ENCODE measurements at regions not wholly inside any gene's neighbourhood (a gene's known extent, or its start where the extent isn't known, plus 50 kb on each side); places are given as distances from the start of the nearest gene placed in this dataset.

DNA sequence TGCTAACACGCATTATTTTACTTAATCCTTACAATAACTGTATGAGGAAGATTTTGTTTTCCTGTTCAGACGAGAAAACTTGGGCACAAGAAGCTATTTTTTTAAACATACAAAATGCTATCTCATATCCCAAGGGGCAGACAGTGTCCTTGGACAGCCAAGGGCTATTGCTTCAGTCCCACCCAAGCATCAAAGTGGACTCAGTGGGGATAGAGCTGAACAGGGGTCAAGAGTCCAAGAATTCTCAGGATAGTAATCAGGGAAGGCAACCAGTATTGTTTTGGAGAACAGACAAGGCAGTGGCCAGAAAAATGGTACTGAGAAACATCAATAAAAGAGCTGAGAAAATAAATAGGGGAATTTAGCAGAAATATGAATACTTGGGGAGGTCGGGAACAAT is 465.7 kb downstream of the PLPP3 start:
- 71 to 88% (median 81%) methylated on average over 3 of the region's 3 CpGs for WGBS, 5 donors
- TF ChIP-seq POLR2AphosphoS5 (IDR thresholded peaks at IDR 0.05) (no peak), CTCF (IDR thresholded peaks at IDR 0.05 in 8 of 11, conservative IDR thresholded peaks at IDR 0.05 in 3 of 11) (no peak), POLR2A (IDR thresholded peaks at IDR 0.05) (no peak)
- Histone ChIP-seq H3K36me3 (no peaks in the 10 kb centered on the region), H3K27ac (no peak overlapping the region), H3K9me3 (peaks cover 0 to 14% (median 7%) of the 10 kb centered on the region in 8 donors), H3K4me3 (no peak overlapping the region), H3K27me3 (replicated peaks in 1 of 7) (no peaks in the 10 kb centered on the region), H3K4me1 (no peaks in the 10 kb centered on the region)
- intact Hi-C loops (cut with DNase I; ENCODE audit: low total_unique reads): no loop called here
- DNase-seq: no peak

DNA sequence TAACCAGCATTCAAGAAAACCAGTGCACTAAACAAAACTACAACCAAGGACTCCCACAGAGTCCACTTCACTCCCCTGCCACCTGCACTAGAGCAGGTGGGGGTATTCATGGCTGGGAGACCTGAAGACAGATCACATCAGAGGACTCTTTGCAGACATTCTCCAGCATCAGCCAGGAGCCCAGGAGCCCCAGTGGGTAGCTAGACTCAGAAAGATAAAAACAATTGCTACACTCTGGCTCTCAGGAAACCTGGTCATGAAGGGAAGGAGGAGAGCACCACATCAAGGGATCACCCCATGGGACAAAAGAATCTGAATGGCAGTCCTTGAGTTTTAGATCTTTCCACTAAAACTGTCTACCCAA is 472.1 kb downstream of the PLPP3 start:
- TF ChIP-seq POLR2AphosphoS5 (IDR thresholded peaks at IDR 0.05) (no peak), POLR2A (IDR thresholded peaks at IDR 0.05) (no peak), CTCF (IDR thresholded peaks at IDR 0.05 in 8 of 11, conservative IDR thresholded peaks at IDR 0.05 in 3 of 11) (no peak)
- Histone ChIP-seq H3K4me3 (no peak overlapping the region), H3K4me1 (no peaks in the 10 kb centered on the region), H3K9me3 (peaks cover 0 to 39% (median 17%) of the 10 kb centered on the region in 8 donors), H3K27me3 (replicated peaks in 1 of 7) (no peaks in the 10 kb centered on the region), H3K36me3 (no peaks in the 10 kb centered on the region), H3K27ac (no peak overlapping the region)
- DNase-seq: no peak
- intact Hi-C loops (cut with DNase I; ENCODE audit: low total_unique reads): no loop called here

DNA sequence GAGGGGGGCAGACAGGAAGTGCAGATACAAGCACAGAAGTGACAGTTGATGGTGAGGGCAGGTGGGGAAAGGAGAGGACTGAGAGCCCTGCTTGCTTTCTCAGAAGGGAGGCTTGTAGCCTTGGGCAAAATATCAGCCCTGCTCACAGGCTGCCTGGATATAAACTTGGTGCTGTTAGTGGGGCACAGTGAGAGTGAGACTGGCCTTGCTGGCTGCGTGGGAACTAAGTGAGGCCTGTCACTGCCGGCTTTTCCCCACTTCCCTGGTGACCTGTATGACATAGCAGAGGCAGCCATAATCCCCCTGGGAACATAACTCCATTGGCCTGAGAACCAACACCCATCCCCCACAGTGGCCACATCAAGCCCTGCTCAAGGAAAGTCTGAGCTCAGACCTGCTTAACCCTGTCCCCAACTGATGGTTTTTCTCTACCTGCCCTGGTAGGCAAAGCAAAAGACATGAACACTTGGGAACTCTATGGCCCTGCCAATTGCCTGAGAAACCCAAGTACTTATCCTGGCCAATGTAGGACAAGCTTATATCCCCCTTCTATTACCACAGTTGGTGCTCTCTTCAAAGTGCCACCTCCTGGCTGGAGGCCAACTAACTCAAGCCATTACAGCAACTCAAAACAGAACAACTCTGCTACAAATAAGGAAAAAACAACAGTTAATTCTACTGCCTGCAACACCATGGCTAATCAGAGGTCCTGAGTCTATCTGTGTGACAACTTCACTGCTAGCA is 472.7 kb downstream of the PLPP3 start:
- intact Hi-C loops (cut with DNase I; ENCODE audit: low total_unique reads): no loop called here
- peaks cover 0 to 34% (median 15%) of the 10 kb centered on the region in 8 donors for H3K9me3 ChIP-seq
- no peaks in the 10 kb centered on the region for H3K27me3 ChIP-seq (replicated peaks in 1 of 7)
- no peak overlapping the region for H3K27ac ChIP-seq
- DNase-seq: no peak
- no peaks in the 10 kb centered on the region for H3K36me3 ChIP-seq
- WGBS, 5 donors: 78 to 89% (median 83%) methylated on average over 2 of the region's 2 CpGs
- TF ChIP-seq POLR2A (IDR thresholded peaks at IDR 0.05) (no peak), POLR2AphosphoS5 (IDR thresholded peaks at IDR 0.05) (no peak), CTCF (IDR thresholded peaks at IDR 0.05 in 8 of 11, conservative IDR thresholded peaks at IDR 0.05 in 3 of 11) (no peak)
- H3K4me1 ChIP-seq: no peaks in the 10 kb centered on the region
- H3K4me3 ChIP-seq: no peak overlapping the region

GRCh38 chr1:56105397-56105796 is 474.0 kb downstream of the PLPP3 start:
- H3K27me3 ChIP-seq (replicated peaks in 1 of 7): no peaks in the 10 kb centered on the region
- DNase-seq: no peak
- intact Hi-C loops (cut with DNase I; ENCODE audit: low total_unique reads): no loop called here
- H3K4me1 ChIP-seq: no peaks in the 10 kb centered on the region
- no peak overlapping the region for H3K27ac ChIP-seq
- no peak for TF ChIP-seq POLR2AphosphoS5 (IDR thresholded peaks at IDR 0.05)
- no peak for TF ChIP-seq POLR2A (IDR thresholded peaks at IDR 0.05)
- TF ChIP-seq CTCF (IDR thresholded peaks at IDR 0.05 in 8 of 11, conservative IDR thresholded peaks at IDR 0.05 in 3 of 11): no peak
- H3K36me3 ChIP-seq: no peaks in the 10 kb centered on the region
- WGBS, 5 donors: 67 to 85% (median 75%) methylated on average over 3 of the region's 3 CpGs
- no peak overlapping the region for H3K4me3 ChIP-seq
- peaks cover 0 to 31% (median 14%) of the 10 kb centered on the region in 8 donors for H3K9me3 ChIP-seq
